Esophagus muscularis mucosa (tissue), 4 donors: ENCODE measurements at regions not wholly inside any gene's neighbourhood (a gene's known extent, or its start where the extent isn't known, plus 50 kb on each side); places are given as distances from the start of the nearest gene placed in this dataset.

ENCODE experiments used
- EP300 ChIP-seq: sonication (generic); formaldehyde crosslinking; IDR thresholded peaks from one replicate; pipeline ENCODE4 v1.6.1; 2017; ENCODE audit warnings: antibody characterized with exemption
- POLR2A ChIP-seq: fragments of 450-650 bp; IDR thresholded peaks from one replicate; pipeline ENCODE4 v1.6.1; 2017; ENCODE audit warnings: antibody characterized with exemption, moderate library complexity, mild to moderate bottlenecking, low read depth
- TF ChIP-seq, protein P1 (sequence below), 3 experiments: fragments of 200-600 bp in 2 of 3; fragments of 450-650 bp in 1 of 3; sonication (generic) in 2 of 3; IDR thresholded peaks; one replicate each; pipeline ENCODE4 v1.5.1; 2017 to 2019; ENCODE audit warnings: antibody characterized with exemption in 3 of 3, mild to moderate bottlenecking in 2 of 3, moderate library complexity in 1 of 3

DNA sequence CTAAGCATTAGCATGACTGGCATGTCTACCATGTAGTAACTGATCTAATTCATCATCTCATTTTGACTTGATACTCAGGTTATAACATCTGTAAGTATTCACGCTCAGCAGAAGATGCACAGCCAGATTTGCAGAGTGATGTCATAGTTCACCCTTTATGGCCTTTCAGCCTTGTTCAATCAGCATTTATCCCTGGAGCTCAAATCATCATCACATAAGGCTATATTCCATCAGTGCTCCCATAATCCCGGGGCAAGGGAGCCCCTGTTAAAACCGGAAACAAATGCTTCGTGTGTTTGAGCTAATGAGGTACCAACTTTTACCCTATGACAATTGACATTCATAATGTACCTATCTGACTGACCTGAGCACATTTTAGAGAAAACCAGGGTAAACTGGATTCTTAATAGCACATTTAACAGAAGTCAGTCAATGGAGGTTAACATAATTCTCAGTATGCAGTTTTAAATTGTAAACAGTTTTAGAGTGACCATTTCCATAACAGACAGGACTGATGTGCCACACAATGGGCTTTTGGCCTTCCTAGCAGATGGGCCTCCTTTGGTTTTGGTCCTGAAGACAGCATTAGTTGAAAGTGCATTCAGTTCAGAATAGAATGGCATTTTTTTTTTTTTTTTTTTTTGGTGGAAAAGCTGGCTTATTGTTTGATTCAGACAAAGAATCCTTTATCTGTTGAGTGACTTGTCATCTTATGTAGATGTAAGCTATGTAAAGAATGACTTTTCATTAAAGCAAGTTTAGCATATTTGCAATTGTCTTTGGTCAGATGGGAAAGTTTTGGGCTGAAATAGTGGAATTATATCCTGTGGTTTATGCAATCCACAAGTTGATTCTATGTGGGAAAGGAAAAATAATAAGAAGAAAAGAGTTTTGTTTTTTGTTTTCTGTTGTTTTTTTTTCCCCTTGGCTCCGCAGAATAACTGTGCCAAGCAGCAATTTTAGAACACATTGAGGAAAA, 866.0 kb upstream of the ACVR2A start:
- no peak for TF ChIP-seq EP300
- TF ChIP-seq, protein P1, sequence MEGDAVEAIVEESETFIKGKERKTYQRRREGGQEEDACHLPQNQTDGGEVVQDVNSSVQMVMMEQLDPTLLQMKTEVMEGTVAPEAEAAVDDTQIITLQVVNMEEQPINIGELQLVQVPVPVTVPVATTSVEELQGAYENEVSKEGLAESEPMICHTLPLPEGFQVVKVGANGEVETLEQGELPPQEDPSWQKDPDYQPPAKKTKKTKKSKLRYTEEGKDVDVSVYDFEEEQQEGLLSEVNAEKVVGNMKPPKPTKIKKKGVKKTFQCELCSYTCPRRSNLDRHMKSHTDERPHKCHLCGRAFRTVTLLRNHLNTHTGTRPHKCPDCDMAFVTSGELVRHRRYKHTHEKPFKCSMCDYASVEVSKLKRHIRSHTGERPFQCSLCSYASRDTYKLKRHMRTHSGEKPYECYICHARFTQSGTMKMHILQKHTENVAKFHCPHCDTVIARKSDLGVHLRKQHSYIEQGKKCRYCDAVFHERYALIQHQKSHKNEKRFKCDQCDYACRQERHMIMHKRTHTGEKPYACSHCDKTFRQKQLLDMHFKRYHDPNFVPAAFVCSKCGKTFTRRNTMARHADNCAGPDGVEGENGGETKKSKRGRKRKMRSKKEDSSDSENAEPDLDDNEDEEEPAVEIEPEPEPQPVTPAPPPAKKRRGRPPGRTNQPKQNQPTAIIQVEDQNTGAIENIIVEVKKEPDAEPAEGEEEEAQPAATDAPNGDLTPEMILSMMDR (IDR thresholded peaks at IDR 0.05): no peak
- no peak for TF ChIP-seq POLR2A
